ENCODE measurements at regions not wholly inside any gene's neighbourhood (a gene's known extent, or its start where the extent isn't known, plus 50 kb on each side); places are given as distances from the start of the nearest gene placed in this dataset.
"Not testable (repeated sequence)": the region's sequence is repeated elsewhere in the genome, so short reads cannot be mapped to it uniquely, and the experiment has no call there.

DNA sequence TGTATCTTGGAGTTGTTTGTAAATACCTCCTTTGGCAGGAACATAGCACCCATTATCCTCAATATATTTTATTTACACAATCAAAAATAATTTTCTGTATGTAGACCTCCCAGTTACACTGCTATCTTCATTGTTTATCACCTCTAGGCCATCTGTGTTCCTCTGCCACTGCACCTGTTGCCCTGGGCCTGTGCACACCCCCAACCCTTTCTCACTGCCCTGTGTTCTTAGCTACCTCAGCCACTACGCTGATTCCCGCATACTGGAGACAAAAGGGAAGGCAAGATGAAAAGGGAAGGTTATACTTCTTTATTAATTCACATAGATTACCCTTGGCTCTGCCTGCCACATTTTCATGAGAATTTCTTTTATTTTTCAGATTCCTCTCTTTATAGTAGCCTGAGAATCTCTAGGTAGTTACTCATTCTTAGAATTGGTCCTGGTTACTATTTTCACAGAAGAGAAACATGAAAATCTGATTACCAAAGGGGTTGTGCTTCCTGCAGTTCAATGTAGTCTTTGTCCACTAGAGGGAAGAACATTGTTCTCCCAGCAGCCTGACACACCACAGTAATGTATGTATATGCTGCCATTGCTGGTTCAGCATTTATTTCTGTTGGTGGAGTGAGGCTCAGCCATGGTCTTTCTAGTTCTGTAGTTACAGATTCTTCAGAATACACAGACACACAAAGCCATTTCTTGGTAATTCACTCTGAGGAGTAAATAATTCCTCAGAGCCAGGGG is 1947.5 kb downstream of the KHDRBS2 start:
- H3K27ac ChIP-seq (ENCODE audit: low read depth, low read length); H2BK15ac ChIP-seq (ENCODE audit: low read length); H3K23me2 ChIP-seq (ENCODE audit: low read depth, low read length); H3K9me3 ChIP-seq (ENCODE audit: insufficient read depth in 2 of 2, low read depth in 1 of 2, low read length in 1 of 2); H3K4me3 ChIP-seq (ENCODE audit: extremely low read depth in 1 of 4, insufficient read depth in 2 of 4, low read depth in 3 of 4, low read length in 4 of 4); H2AK5ac ChIP-seq (ENCODE audit: low read depth, low read length); H4K91ac ChIP-seq (replicated peaks; ENCODE audit: insufficient read length, low read length); DNase-seq (ENCODE audit: low read depth in 1 of 2, low spot score in 2 of 2); H2AFZ ChIP-seq (ENCODE audit: low read length); H4K8ac ChIP-seq (ENCODE audit: extremely low read depth, insufficient read depth, low read length); H3K4me1 ChIP-seq (replicated peaks in 1 of 4; ENCODE audit: control insufficient read depth in 3 of 4, insufficient read depth in 4 of 4, low read length in 3 of 4); H3K4me2 ChIP-seq (ENCODE audit: insufficient read depth in 1 of 2, low read depth in 2 of 2, low read length in 2 of 2); H3K79me1 ChIP-seq (ENCODE audit: low read depth, low read length); H4K5ac ChIP-seq (ENCODE audit: insufficient read length, low read depth, low read length); H3K79me2 ChIP-seq (ENCODE audit: control insufficient read depth in 1 of 2, insufficient read depth in 2 of 2, low read length in 2 of 2); H3K23ac ChIP-seq (ENCODE audit: insufficient read length); H3K4ac ChIP-seq (replicated peaks; ENCODE audit: insufficient read length, low read depth, low read length); H2BK20ac ChIP-seq (ENCODE audit: low read length); POLR2A ChIA-PET (ENCODE audit: partially characterized antibody); H3K9ac ChIP-seq (replicated peaks in 1 of 4; ENCODE audit: extremely low read depth in 1 of 4, low read depth in 3 of 4, low read length in 3 of 4); H2BK120ac ChIP-seq (replicated peaks; ENCODE audit: low read depth, low read length); H3K27me3 ChIP-seq (replicated peaks in 1 of 4; ENCODE audit: control insufficient read depth in 3 of 4, extremely low read depth in 1 of 4, insufficient read depth in 3 of 4, low read length in 3 of 4); H3K18ac ChIP-seq (ENCODE audit: extremely low read depth, low read length); H3K14ac ChIP-seq (ENCODE audit: insufficient read length); H2BK12ac ChIP-seq (ENCODE audit: low read depth, low read length); H2BK5ac ChIP-seq (ENCODE audit: low read depth, low read length); H3K36me3 ChIP-seq (ENCODE audit: control insufficient read depth in 2 of 4, insufficient read depth in 4 of 4, low read length in 3 of 4); H3K56ac ChIP-seq (replicated peaks; ENCODE audit: insufficient read length, low read depth, low read length); H4K20me1 ChIP-seq (replicated peaks in 1 of 2; ENCODE audit: control insufficient read depth in 1 of 2, insufficient read depth in 2 of 2, low read length in 2 of 2); FAIRE-seq: not testable (repeated sequence)
- peak; percentile 39; the same call in 1 of the 2 replicates for TF ChIP-seq MAFK (IDR thresholded peaks at IDR 0.05; ENCODE audit: low read depth, low read length)
- TF ChIP-seq RAD21 (IDR thresholded peaks at IDR 0.05 in 1 of 2, conservative IDR thresholded peaks at IDR 0.05 in 1 of 2; ENCODE audit: low read depth in 2 of 2, low read length in 2 of 2): peak; percentile 23 to 37; a peak in 3 of 4 replicates
- peak in 1 of 3 experiments; percentile 29; a peak in 1 of 4 replicates for TF ChIP-seq CTCF (IDR thresholded peaks at IDR 0.05; ENCODE audit: control extremely low read depth in 1 of 3, insufficient read depth in 1 of 3, low read depth in 1 of 3, low read length in 3 of 3)
- 72% methylated on average over 2 of the region's 2 CpGs; no CpG with 5 or more reads in 1 of the 2 experiments for WGBS, 2 experiments (ENCODE audit: extremely low coverage in 1 of 2, insufficient coverage in 1 of 2, insufficient read length in 1 of 2, insufficient replicate concordance in 2 of 2, low coverage in 1 of 2, low lambda C conversion rate in 2 of 2, missing lambda C conversion rate in 1 of 2)
- CTCF ChIA-PET (ENCODE audit: partially characterized antibody): interaction anchor here (0.7 kb wide), 1 partner anchor 14 kb away, joined by 3 read pairs; no protein-coding TSS in a partner anchor

Measured in H1 (cell line).